Suprapubic skin (tissue), 3 donors: ENCODE measurements at regions not wholly inside any gene's neighbourhood (a gene's known extent, or its start where the extent isn't known, plus 50 kb on each side); places are given as distances from the start of the nearest gene placed in this dataset.

Experiments
- EP300 ChIP-seq: sonication (generic); formaldehyde crosslinking; IDR thresholded peaks from one replicate; pipeline ENCODE4 v1.6.1; 2017; ENCODE audit warnings: antibody characterized with exemption
- POLR2A ChIP-seq, 2 donors: fragments of 450-650 bp; IDR thresholded peaks; one replicate each; pipeline ENCODE4 v1.6.1; 2017; ENCODE audit warnings: antibody characterized with exemption in 2 of 2, mild to moderate bottlenecking in 2 of 2, moderate library complexity in 2 of 2
- TF ChIP-seq, protein P1 (sequence below), 2 donors: fragments of 200-600 bp in 1 of 2; fragments of 450-650 bp in 1 of 2; sonication (generic) in 1 of 2; IDR thresholded peaks; one replicate each; pipeline ENCODE4 v1.5.1; 2016 to 2019; ENCODE audit warnings: antibody characterized with exemption in 2 of 2, mild to moderate bottlenecking in 1 of 2, moderate library complexity in 1 of 2

DNA sequence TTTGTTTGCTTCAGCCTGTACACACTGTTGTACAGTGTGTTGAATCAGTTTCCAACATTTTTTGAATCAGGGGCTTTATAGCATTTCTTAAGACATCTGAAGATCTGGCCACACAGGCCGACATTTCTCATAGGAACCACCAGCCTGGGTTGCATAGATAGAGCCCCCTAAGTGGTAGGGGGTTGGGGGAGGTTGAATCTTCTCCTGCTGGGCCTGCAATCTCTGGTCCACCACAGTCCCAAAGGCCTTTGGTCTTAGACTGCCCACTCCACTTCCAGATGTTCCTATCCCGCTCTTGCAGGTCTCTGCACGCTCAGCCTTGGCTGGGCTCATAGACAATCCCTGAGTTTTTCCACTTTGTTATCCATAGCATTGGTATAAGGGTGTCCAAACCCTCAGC, 75.4 kb upstream of the HABP2 start:
- TF ChIP-seq, protein P1, sequence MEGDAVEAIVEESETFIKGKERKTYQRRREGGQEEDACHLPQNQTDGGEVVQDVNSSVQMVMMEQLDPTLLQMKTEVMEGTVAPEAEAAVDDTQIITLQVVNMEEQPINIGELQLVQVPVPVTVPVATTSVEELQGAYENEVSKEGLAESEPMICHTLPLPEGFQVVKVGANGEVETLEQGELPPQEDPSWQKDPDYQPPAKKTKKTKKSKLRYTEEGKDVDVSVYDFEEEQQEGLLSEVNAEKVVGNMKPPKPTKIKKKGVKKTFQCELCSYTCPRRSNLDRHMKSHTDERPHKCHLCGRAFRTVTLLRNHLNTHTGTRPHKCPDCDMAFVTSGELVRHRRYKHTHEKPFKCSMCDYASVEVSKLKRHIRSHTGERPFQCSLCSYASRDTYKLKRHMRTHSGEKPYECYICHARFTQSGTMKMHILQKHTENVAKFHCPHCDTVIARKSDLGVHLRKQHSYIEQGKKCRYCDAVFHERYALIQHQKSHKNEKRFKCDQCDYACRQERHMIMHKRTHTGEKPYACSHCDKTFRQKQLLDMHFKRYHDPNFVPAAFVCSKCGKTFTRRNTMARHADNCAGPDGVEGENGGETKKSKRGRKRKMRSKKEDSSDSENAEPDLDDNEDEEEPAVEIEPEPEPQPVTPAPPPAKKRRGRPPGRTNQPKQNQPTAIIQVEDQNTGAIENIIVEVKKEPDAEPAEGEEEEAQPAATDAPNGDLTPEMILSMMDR (IDR thresholded peaks at IDR 0.05): no peak
- TF ChIP-seq POLR2A (IDR thresholded peaks at IDR 0.05) (no peak), EP300 (no peak)
